ENCODE measurements at regions not wholly inside any gene's neighbourhood (a gene's known extent, or its start where the extent isn't known, plus 50 kb on each side); places are given as distances from the start of the nearest gene placed in this dataset.

- no peaks in the 10 kb centered on the region for H3K4me1 ChIP-seq (ENCODE audit: control insufficient read depth, extremely low read depth, insufficient read depth, low read length)
- no peak overlapping the region for H3K27ac ChIP-seq (ENCODE audit: control insufficient read depth, insufficient read depth, low read length)
- no peaks in the 10 kb centered on the region for H3K9me3 ChIP-seq (ENCODE audit: control insufficient read depth, low read depth, low read length)
- dilution Hi-C loops (cut with MboI; ENCODE audit: extremely low pct_ligation_motif_present, low sequenced_read_pairs): no loop called here
- no peak overlapping the region for H3K9ac ChIP-seq (ENCODE audit: control insufficient read depth, extremely low read depth, insufficient read depth, low read length)
- H2AFZ ChIP-seq (ENCODE audit: control insufficient read depth, low read length): no peak overlapping the region
- TF ChIP-seq EZH2 (IDR thresholded peaks at IDR 0.05; ENCODE audit: low read length) (no peak), CTCF (optimal IDR thresholded peaks at IDR 0.05 in 1 of 3, IDR thresholded peaks at IDR 0.05 in 1 of 3, conservative IDR thresholded peaks at IDR 0.05 in 1 of 3; ENCODE audit: extremely low read depth in 1 of 3, insufficient read depth in 2 of 3, low read length in 3 of 3) (no peak)
- no peaks in the 10 kb centered on the region for H3K27me3 ChIP-seq (ENCODE audit: control insufficient read depth, extremely low read depth, insufficient read depth, low read length)
- no peaks in the 10 kb centered on the region for H3K9me1 ChIP-seq (ENCODE audit: control insufficient read depth, extremely low read depth, insufficient read depth, low read length)
- no peak for DNase-seq (ENCODE audit: low read depth, low spot score)
- H4K20me1 ChIP-seq (ENCODE audit: control insufficient read depth, extremely low read depth, insufficient read depth, low read length): no peaks in the 10 kb centered on the region
- H3K36me3 ChIP-seq (ENCODE audit: control insufficient read depth in 2 of 2, extremely low read depth in 1 of 2, insufficient read depth in 2 of 2, low read length in 2 of 2): no peaks in the 10 kb centered on the region
- no peak for FAIRE-seq
- H3K4me2 ChIP-seq (ENCODE audit: control insufficient read depth, extremely low read depth, insufficient read depth, low read depth, low read length): no peak overlapping the region
- H3K79me2 ChIP-seq (ENCODE audit: control insufficient read depth, insufficient read depth, low read length): no peaks in the 10 kb centered on the region
- H3K4me3 ChIP-seq (ENCODE audit: control insufficient read depth in 2 of 3, extremely low read depth in 1 of 3, insufficient read depth in 2 of 3, low read depth in 1 of 3, low read length in 3 of 3): no peak overlapping the region
These were observed 349.9 kb downstream of the PDHA2 start for GRCh38 chr4:96189761-96190160.

GRCh38 chr4:96193061-96193460 lies 353.2 kb downstream of the PDHA2 start:
- no peak overlapping the region for H3K4me3 ChIP-seq (ENCODE audit: control insufficient read depth in 2 of 3, extremely low read depth in 1 of 3, insufficient read depth in 2 of 3, low read depth in 1 of 3, low read length in 3 of 3)
- H3K79me2 ChIP-seq (ENCODE audit: control insufficient read depth, insufficient read depth, low read length): no peaks in the 10 kb centered on the region
- TF ChIP-seq CTCF (optimal IDR thresholded peaks at IDR 0.05 in 1 of 3, IDR thresholded peaks at IDR 0.05 in 1 of 3, conservative IDR thresholded peaks at IDR 0.05 in 1 of 3; ENCODE audit: extremely low read depth in 1 of 3, insufficient read depth in 2 of 3, low read length in 3 of 3) (no peak), EZH2 (IDR thresholded peaks at IDR 0.05; ENCODE audit: low read length) (no peak)
- no peaks in the 10 kb centered on the region for H3K9me1 ChIP-seq (ENCODE audit: control insufficient read depth, extremely low read depth, insufficient read depth, low read length)
- no peak overlapping the region for H3K4me2 ChIP-seq (ENCODE audit: control insufficient read depth, extremely low read depth, insufficient read depth, low read depth, low read length)
- no peak overlapping the region for H3K27ac ChIP-seq (ENCODE audit: control insufficient read depth, insufficient read depth, low read length)
- no peaks in the 10 kb centered on the region for H3K4me1 ChIP-seq (ENCODE audit: control insufficient read depth, extremely low read depth, insufficient read depth, low read length)
- H3K9ac ChIP-seq (ENCODE audit: control insufficient read depth, extremely low read depth, insufficient read depth, low read length): no peak overlapping the region
- no peak overlapping the region for H2AFZ ChIP-seq (ENCODE audit: control insufficient read depth, low read length)
- no peaks in the 10 kb centered on the region for H3K36me3 ChIP-seq (ENCODE audit: control insufficient read depth in 2 of 2, extremely low read depth in 1 of 2, insufficient read depth in 2 of 2, low read length in 2 of 2)
- dilution Hi-C loops (cut with MboI; ENCODE audit: extremely low pct_ligation_motif_present, low sequenced_read_pairs): no loop called here
- no peaks in the 10 kb centered on the region for H4K20me1 ChIP-seq (ENCODE audit: control insufficient read depth, extremely low read depth, insufficient read depth, low read length)
- FAIRE-seq: no peak
- no peaks in the 10 kb centered on the region for H3K27me3 ChIP-seq (ENCODE audit: control insufficient read depth, extremely low read depth, insufficient read depth, low read length)
- DNase-seq (ENCODE audit: low read depth, low spot score): no peak
- H3K9me3 ChIP-seq (ENCODE audit: control insufficient read depth, low read depth, low read length): no peaks in the 10 kb centered on the region

Measured in keratinocyte (primary cell).